DND-41 (cell line): ENCODE measurements at regions not wholly inside any gene's neighbourhood (a gene's known extent, or its start where the extent isn't known, plus 50 kb on each side); places are given as distances from the start of the nearest gene placed in this dataset.

Experiments
- EZH2 ChIP-seq: IDR thresholded peaks from 3 replicates; pipeline ENCODE4 v1.6.1; 2012; ENCODE audit warnings: borderline replicate concordance, low read depth, mild to moderate bottlenecking, moderate library complexity, low read length, inconsistent platforms; ENCODE audit not compliant: severe bottlenecking
- TF ChIP-seq, protein P1 (sequence below): IDR thresholded peaks from 2 replicates; pipeline ENCODE4 v1.5.1; 2012; ENCODE audit warnings: borderline replicate concordance, low read length, moderate library complexity, mild to moderate bottlenecking; ENCODE audit not compliant: poor library complexity, severe bottlenecking; ENCODE audit errors: extremely low read depth

DNA sequence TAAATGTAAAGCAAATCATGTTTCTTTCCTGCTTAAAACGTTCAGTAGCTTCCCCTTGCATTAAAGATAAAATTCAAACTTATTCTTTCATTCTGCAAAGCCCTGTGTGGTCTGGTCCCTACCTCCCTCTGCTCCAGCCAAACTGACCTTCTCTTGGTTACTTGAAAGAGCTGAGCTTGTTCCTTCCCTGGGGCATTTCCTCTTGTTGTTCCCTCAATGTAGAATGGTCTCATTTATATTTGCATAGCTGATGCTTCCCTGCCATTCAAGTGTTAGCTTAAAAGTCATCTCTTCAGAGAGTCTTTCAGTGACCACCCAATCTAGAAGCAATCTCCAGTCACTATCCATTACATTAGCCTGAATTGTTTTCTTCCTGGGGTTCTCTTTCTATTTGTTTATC is 1618.5 kb upstream of the TENM4 start:
- TF ChIP-seq, protein P1, sequence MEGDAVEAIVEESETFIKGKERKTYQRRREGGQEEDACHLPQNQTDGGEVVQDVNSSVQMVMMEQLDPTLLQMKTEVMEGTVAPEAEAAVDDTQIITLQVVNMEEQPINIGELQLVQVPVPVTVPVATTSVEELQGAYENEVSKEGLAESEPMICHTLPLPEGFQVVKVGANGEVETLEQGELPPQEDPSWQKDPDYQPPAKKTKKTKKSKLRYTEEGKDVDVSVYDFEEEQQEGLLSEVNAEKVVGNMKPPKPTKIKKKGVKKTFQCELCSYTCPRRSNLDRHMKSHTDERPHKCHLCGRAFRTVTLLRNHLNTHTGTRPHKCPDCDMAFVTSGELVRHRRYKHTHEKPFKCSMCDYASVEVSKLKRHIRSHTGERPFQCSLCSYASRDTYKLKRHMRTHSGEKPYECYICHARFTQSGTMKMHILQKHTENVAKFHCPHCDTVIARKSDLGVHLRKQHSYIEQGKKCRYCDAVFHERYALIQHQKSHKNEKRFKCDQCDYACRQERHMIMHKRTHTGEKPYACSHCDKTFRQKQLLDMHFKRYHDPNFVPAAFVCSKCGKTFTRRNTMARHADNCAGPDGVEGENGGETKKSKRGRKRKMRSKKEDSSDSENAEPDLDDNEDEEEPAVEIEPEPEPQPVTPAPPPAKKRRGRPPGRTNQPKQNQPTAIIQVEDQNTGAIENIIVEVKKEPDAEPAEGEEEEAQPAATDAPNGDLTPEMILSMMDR = no peak
- no peak for TF ChIP-seq EZH2
